Astrocyte (in vitro differentiated cells and primary cell): ENCODE measurements at regions not wholly inside any gene's neighbourhood (a gene's known extent, or its start where the extent isn't known, plus 50 kb on each side); places are given as distances from the start of the nearest gene placed in this dataset.

Experiments used
- EZH2 ChIP-seq: IDR thresholded peaks from 2 replicates; pipeline ENCODE4 v1.6.1; 2012; ENCODE audit warnings: mild to moderate bottlenecking, low read length, inconsistent platforms; ENCODE audit not compliant: insufficient read depth
- TF ChIP-seq, protein P1 (sequence below): IDR thresholded peaks from 2 replicates; pipeline ENCODE4 v1.5.1; 2011; ENCODE audit warnings: low read depth, mild to moderate bottlenecking, inconsistent platforms, low read length, moderate library complexity; ENCODE audit not compliant: insufficient read depth

DNA sequence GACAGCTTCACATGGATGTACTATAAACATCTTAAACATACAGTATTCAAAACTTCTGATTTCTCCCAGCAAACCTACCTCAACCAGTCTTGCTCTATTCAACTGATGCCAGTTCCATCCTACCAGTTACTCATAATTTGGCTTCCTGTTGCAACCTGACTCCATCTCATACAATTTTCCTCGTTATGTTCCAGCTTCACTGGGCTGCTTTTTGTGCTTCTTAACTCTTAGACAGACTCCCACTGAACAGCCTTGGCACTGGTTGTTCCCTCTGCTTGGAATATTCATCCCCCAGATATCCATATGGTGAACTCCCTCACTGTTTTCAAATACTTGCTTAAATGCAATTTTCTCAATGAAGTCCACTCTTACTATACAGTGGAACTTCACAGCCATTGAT is 249.2 kb downstream of the AEBP2 start:
- TF ChIP-seq, protein P1, sequence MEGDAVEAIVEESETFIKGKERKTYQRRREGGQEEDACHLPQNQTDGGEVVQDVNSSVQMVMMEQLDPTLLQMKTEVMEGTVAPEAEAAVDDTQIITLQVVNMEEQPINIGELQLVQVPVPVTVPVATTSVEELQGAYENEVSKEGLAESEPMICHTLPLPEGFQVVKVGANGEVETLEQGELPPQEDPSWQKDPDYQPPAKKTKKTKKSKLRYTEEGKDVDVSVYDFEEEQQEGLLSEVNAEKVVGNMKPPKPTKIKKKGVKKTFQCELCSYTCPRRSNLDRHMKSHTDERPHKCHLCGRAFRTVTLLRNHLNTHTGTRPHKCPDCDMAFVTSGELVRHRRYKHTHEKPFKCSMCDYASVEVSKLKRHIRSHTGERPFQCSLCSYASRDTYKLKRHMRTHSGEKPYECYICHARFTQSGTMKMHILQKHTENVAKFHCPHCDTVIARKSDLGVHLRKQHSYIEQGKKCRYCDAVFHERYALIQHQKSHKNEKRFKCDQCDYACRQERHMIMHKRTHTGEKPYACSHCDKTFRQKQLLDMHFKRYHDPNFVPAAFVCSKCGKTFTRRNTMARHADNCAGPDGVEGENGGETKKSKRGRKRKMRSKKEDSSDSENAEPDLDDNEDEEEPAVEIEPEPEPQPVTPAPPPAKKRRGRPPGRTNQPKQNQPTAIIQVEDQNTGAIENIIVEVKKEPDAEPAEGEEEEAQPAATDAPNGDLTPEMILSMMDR: no peak
- TF ChIP-seq EZH2: no peak
